ENCODE measurements at regions not wholly inside any gene's neighbourhood (a gene's known extent, or its start where the extent isn't known, plus 50 kb on each side); places are given as distances from the start of the nearest gene placed in this dataset.

DNA sequence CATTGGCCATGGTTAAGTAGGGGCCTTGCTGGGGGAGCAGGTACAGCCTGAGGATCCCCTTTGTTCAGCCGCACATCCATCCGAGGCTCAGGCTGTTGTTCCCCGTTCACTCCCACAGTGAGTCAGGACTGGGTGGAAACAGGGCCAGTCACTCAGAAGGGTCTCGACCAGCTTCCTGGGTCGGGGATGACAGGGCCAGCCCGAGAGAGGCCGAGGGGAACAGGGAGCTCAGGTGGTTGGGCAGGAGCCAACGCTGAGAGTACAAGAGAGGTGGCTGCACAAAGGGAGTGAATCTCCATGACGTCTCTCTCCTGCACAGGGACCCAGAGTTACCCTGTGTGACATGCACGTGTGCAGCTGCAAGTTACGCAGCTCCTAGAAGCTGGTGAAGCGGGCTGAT is 97.2 kb upstream of the SHANK2 start:
- TF ChIP-seq POLR2AphosphoS5 (IDR thresholded peaks at IDR 0.05): no peak
- TF ChIP-seq EP300 (conservative IDR thresholded peaks at IDR 0.05; ENCODE audit: poor library complexity, severe bottlenecking): no peak
- TF ChIP-seq, protein P1, sequence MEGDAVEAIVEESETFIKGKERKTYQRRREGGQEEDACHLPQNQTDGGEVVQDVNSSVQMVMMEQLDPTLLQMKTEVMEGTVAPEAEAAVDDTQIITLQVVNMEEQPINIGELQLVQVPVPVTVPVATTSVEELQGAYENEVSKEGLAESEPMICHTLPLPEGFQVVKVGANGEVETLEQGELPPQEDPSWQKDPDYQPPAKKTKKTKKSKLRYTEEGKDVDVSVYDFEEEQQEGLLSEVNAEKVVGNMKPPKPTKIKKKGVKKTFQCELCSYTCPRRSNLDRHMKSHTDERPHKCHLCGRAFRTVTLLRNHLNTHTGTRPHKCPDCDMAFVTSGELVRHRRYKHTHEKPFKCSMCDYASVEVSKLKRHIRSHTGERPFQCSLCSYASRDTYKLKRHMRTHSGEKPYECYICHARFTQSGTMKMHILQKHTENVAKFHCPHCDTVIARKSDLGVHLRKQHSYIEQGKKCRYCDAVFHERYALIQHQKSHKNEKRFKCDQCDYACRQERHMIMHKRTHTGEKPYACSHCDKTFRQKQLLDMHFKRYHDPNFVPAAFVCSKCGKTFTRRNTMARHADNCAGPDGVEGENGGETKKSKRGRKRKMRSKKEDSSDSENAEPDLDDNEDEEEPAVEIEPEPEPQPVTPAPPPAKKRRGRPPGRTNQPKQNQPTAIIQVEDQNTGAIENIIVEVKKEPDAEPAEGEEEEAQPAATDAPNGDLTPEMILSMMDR (IDR thresholded peaks at IDR 0.05; ENCODE audit: poor library complexity, severe bottlenecking): no peak
- TF ChIP-seq EZH2 (IDR thresholded peaks at IDR 0.05; ENCODE audit: borderline replicate concordance, insufficient read depth, low read length, poor library complexity, severe bottlenecking): no peak
- TF ChIP-seq RAD21 (conservative IDR thresholded peaks at IDR 0.05): no peak
- no peak for TF ChIP-seq TAF1 (IDR thresholded peaks at IDR 0.05; ENCODE audit: low read depth)
